Upper lobe of left lung (tissue), 4 donors: ENCODE measurements at regions not wholly inside any gene's neighbourhood (a gene's known extent, or its start where the extent isn't known, plus 50 kb on each side); places are given as distances from the start of the nearest gene placed in this dataset.

Source experiments
- CTCF ChIP-seq, 6 experiments: fragments of 450-650 bp in 4 of 6; fragments of 200-600 bp in 2 of 6; sonication (generic) in 2 of 6; IDR thresholded peaks; one replicate each; pipeline ENCODE4 v1.5.1; 2016 to 2019; ENCODE audit warnings: antibody characterized with exemption in 6 of 6
- POLR2A ChIP-seq, 4 donors: fragments of 450-650 bp; IDR thresholded peaks; one replicate each; pipeline ENCODE4 v1.5.1; 2016 to 2017; ENCODE audit warnings: antibody characterized with exemption in 4 of 4, mild to moderate bottlenecking in 2 of 4

DNA sequence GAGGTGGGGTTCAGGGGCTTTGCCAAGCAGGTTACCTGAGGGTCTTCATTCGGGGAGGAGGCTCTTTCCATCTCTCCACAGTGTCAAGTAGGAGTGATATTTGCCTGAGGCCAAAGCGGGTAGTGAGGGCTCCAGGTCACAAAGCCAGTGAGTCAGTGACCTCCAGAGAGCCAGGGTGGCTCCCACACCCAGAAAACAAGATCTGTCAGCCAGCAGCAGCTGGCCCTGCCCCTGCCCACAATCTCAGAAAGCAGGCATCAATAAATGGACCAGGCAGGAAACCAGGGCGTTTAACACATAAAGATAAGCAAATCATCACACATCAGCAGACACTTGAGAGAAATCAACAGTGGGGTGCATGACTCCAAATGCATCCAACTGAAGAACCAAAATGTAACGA lies 250.8 kb downstream of the CDH26 start:
- no peak for TF ChIP-seq CTCF (IDR thresholded peaks at IDR 0.05)
- TF ChIP-seq POLR2A (IDR thresholded peaks at IDR 0.05) = no peak
